BLaER1 treated with 17β-estradiol and CSF1 and Interleukin-3, amounts not matched to agents 10 nM and 100 nM (cell line): ENCODE measurements at regions not wholly inside any gene's neighbourhood (a gene's known extent, or its start where the extent isn't known, plus 50 kb on each side); places are given as distances from the start of the nearest gene placed in this dataset.
A peak's percentile ranks its signal among the peaks of the same experiment; 100 is the strongest.

Experiments used
- H3K27ac ChIP-seq, 11 experiments: shearing (Covaris generic); formaldehyde crosslinking; 2 replicates each; pipeline ENCODE4 v1.8.1; 2022
- H3K27me3 ChIP-seq, 11 experiments: shearing (Covaris generic); formaldehyde crosslinking; 2 replicates each; pipeline ENCODE4 v1.8.1; 2022
- H3K36me3 ChIP-seq, 11 experiments: shearing (Covaris generic); formaldehyde crosslinking; 2 replicates each; pipeline ENCODE4 v1.8.1; 2022
- H3K4me1 ChIP-seq, 10 experiments: shearing (Covaris generic); formaldehyde crosslinking; 2 replicates each; pipeline ENCODE4 v1.8.1; 2022
- H3K4me2 ChIP-seq, 11 experiments: shearing (Covaris generic); formaldehyde crosslinking; 2 replicates each; pipeline ENCODE4 v1.8.1; 2022
- H3K4me3 ChIP-seq, 10 experiments: shearing (Covaris generic); formaldehyde crosslinking; 2 replicates each; pipeline ENCODE4 v1.8.1; 2022
- H3K9ac ChIP-seq, 11 experiments: shearing (Covaris generic); formaldehyde crosslinking; 2 replicates each; pipeline ENCODE4 v1.8.1; 2022
- H3K9me3 ChIP-seq, 11 experiments: shearing (Covaris generic); formaldehyde crosslinking; replicated peaks in 1 of 11; 2 replicates each; pipeline ENCODE4 v1.8.1; 2022
- H4K20me1 ChIP-seq, 11 experiments: shearing (Covaris generic); formaldehyde crosslinking; 2 replicates each; pipeline ENCODE4 v1.8.1; 2022
- Cebpa-rat ChIP-seq, 11 experiments: shearing (Covaris generic); IDR thresholded peaks; 2 replicates each; pipeline ENCODE4 v1.8.1; 2022

DNA sequence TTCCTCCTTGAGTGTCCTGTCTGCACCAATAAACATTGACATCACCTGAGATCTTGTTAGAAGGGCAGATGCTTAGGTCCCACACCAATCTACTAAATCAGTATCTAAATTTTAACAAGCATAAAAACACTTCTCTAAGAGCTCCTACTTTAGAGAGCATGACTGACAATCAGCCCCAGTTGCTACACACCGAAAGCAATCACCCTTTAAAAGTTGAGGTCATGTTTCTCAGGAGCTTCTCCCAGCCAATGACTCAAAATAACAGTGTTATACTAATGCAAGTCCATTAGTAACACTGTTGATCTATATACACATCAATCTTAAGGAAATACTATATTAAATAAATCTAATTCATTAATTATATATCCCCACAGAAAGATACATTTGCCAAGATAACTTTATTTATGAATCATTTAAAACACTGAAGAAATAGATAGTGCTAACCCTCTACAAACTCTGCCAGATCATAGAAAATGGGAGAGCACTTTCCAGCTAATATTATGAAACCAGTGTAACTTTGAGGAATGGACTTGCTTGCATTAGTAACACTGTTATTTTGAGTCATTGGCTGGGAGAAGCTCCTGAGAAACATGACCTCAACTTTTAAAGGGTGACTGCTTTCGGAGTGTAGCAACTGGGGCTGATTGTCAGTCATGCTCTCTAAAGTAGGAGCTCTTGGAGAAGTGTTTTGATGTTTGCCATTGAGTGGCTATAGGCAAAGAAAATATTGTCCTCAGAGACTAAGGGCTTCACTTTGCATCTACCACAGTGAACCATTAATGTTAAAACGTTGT lies 109.8 kb upstream of the HDX start:
- no peak overlapping the region for H3K27ac ChIP-seq
- H3K27me3 ChIP-seq: peaks cover 30 to 100% (median 86%) of the 10 kb centered on the region in 11 experiments; a peak in 20 of 22 replicates
- H3K4me1 ChIP-seq: no peaks in the 10 kb centered on the region
- no peaks in the 10 kb centered on the region for H4K20me1 ChIP-seq
- H3K9ac ChIP-seq: no peak overlapping the region
- no peak for TF ChIP-seq Cebpa-rat (IDR thresholded peaks at IDR 0.05)
- H3K4me3 ChIP-seq: no peak overlapping the region
- no peaks in the 10 kb centered on the region for H3K36me3 ChIP-seq
- no peak overlapping the region for H3K4me2 ChIP-seq
- H3K9me3 ChIP-seq: peaks cover 0 to 9% (median 6%) of the 10 kb centered on the region in 11 experiments; a peak in 4 of 22 replicates

DNA sequence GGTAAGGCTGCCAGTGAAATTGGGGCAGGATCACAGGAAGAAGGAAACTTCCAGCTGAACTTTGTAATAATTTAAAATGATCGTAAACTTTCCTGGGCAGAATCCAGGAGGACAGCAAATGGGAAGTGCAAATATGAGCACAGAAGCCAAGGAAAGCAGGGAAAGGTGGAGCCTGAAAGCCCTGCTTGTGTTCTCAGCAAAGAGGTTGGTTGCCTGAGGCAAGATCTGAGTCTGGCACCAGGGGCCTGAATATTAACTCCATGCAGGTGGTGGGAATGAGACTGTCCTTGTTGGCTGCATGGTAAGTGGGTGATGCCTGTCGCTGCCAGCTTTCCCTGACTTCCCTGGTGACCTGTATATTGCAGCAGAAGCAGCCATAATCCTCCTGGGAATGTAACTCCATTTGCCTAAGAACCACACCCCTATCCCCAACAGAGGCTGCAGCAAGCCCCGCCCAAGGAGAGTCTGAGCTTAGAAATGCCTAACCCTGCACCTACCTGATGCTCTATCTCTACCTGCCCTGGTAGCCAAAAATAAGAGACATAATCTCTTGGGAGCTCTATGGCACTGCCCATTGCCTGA lies 132.0 kb upstream of the HDX start:
- H3K9me3 ChIP-seq: peaks cover 0 to 7% (median 0%) of the 10 kb centered on the region in 11 experiments; a peak in 3 of 22 replicates
- TF ChIP-seq Cebpa-rat (IDR thresholded peaks at IDR 0.05): no peak
- H3K36me3 ChIP-seq: no peaks in the 10 kb centered on the region
- no peak overlapping the region for H3K4me3 ChIP-seq
- H3K4me2 ChIP-seq: no peak overlapping the region
- peaks cover 0 to 4% (median 0%) of the 10 kb centered on the region in 11 experiments; a peak in 1 of 22 replicates for H4K20me1 ChIP-seq
- no peak overlapping the region for H3K27ac ChIP-seq
- H3K27me3 ChIP-seq: peaks cover 44 to 98% (median 86%) of the 10 kb centered on the region in 11 experiments
- H3K9ac ChIP-seq: no peak overlapping the region
- H3K4me1 ChIP-seq: peaks cover 0 to 7% (median 0%) of the 10 kb centered on the region in 10 experiments; a peak in 3 of 20 replicates

DNA sequence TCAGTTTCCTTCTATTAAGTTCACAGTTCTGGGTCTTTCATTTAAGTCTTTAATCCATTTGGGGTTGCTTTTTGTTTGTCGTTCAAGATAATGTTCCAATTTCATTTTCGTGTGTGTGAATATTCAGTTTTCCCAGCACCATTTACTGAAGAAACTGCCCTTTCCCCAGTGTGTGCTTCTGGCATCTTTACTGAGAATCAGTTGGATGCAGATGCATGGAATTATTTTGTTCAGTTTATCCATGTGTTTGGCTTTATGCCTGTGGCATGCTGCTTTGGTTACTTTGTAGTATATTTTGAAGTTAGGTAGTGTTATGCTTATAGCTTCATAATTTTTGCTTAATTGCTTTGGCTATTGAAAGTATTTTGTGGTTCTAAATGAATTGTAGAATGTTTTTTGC lies 163.8 kb upstream of the HDX start:
- no peaks in the 10 kb centered on the region for H4K20me1 ChIP-seq

DNA sequence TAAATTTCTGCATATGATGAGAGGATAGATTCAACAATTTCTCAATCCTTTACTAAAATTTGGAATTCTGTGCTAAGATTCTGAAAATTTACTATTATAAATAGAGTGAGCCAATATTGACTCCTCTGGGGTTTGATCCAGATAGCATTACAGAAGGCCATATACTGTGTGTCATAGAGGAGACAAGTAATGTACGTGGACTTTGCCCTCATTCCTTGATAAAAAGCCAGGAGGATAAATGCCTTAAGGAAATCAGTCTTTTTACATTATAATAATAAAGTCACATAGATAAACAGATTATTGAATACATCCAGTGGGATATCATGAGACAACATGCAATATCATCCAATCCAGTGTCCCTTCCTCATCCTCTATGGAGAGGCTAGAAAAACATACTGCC lies 188.0 kb upstream of the HDX start:
- Histone ChIP-seq H3K9me3 (peaks cover 0 to 7% (median 0%) of the 10 kb centered on the region in 11 experiments; a peak in 2 of 22 replicates), H4K20me1 (no peaks in the 10 kb centered on the region; a peak in 1 of 22 replicates), H3K27ac (no peak overlapping the region), H3K4me1 (peaks cover 0 to 7% (median 0%) of the 10 kb centered on the region in 10 experiments; a peak in 5 of 20 replicates), H3K4me2 (no peak overlapping the region), H3K4me3 (no peak overlapping the region), H3K27me3 (peaks cover 21 to 65% (median 45%) of the 10 kb centered on the region in 11 experiments), H3K36me3 (no peaks in the 10 kb centered on the region), H3K9ac (no peak overlapping the region)
- TF ChIP-seq Cebpa-rat (IDR thresholded peaks at IDR 0.05): no peak

More for the DNA sequence above, 163.8 kb upstream of the HDX start:
- H3K4me1 ChIP-seq: no peaks in the 10 kb centered on the region
- H3K36me3 ChIP-seq: no peaks in the 10 kb centered on the region
- H3K4me2 ChIP-seq: no peak overlapping the region
- no peak overlapping the region for H3K9ac ChIP-seq
- peaks cover 9 to 66% (median 34%) of the 10 kb centered on the region in 11 experiments; a peak in 18 of 22 replicates for H3K27me3 ChIP-seq
- no peak overlapping the region for H3K27ac ChIP-seq
- H3K4me3 ChIP-seq: no peak overlapping the region
- no peaks in the 10 kb centered on the region for H3K9me3 ChIP-seq
- no peak for TF ChIP-seq Cebpa-rat (IDR thresholded peaks at IDR 0.05)

DNA sequence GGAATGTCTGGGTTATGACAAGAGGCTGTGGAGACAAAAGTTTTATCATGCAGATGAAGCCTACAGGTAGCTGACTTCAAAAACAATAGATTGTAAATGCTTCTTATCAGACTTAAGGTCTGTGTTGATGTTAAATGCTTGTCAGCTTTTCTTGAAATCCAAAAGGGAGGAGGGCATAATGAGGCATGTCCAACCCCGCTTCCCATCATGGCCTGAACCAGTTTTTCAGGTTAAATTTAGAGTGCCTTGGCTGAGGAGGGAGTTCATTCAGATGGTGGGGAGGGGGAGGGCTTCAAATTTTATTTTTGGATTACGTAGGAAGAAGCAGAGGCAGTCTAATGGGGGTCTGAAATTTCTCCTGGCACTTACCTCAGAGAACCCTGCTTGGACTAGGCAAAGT lies 207.7 kb upstream of the HDX start:
- no peak for TF ChIP-seq Cebpa-rat (IDR thresholded peaks at IDR 0.05)
- Histone ChIP-seq H3K9ac (no peak overlapping the region), H3K36me3 (no peaks in the 10 kb centered on the region), H3K27me3 (peaks cover 97 to 100% (median 99%) of the 10 kb centered on the region in 11 experiments), H3K9me3 (no peaks in the 10 kb centered on the region; a peak in 1 of 22 replicates), H4K20me1 (no peaks in the 10 kb centered on the region; a peak in 1 of 22 replicates), H3K4me1 (peaks cover 0 to under 1% (median 0%) of the 10 kb centered on the region in 10 experiments; a peak in 1 of 20 replicates), H3K4me2 (no peak overlapping the region), H3K27ac (no peak overlapping the region), H3K4me3 (no peak overlapping the region)

DNA sequence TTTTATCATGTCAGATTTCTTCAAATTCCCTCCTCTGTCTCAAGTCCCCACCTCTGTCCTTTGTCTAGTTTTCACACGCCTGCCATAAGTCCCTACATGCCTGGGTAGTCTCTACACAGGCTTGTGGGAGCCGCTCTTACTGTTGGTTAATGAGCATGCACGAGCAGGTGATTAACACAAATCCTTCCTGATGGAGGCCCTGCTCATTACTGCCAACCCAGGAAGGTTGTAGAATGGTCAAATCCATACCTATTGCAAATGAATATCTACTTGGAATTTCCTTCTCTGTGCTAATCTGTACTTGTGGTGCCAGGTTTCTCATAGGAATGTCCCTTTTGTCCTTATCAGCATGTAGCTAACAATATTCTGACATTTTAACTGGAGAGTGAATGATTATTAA lies 208.4 kb upstream of the HDX start:
- Histone ChIP-seq H4K20me1 (no peaks in the 10 kb centered on the region; a peak in 1 of 22 replicates), H3K9ac (no peak overlapping the region), H3K4me3 (no peak overlapping the region), H3K9me3 (no peaks in the 10 kb centered on the region; a peak in 1 of 22 replicates), H3K27me3 (peaks cover 95 to 100% (median 99%) of the 10 kb centered on the region in 11 experiments), H3K4me2 (no peak overlapping the region), H3K36me3 (no peaks in the 10 kb centered on the region), H3K27ac (no peak overlapping the region), H3K4me1 (peaks cover 0 to 7% (median 0%) of the 10 kb centered on the region in 10 experiments; a peak in 4 of 20 replicates)
- no peak for TF ChIP-seq Cebpa-rat (IDR thresholded peaks at IDR 0.05)

DNA sequence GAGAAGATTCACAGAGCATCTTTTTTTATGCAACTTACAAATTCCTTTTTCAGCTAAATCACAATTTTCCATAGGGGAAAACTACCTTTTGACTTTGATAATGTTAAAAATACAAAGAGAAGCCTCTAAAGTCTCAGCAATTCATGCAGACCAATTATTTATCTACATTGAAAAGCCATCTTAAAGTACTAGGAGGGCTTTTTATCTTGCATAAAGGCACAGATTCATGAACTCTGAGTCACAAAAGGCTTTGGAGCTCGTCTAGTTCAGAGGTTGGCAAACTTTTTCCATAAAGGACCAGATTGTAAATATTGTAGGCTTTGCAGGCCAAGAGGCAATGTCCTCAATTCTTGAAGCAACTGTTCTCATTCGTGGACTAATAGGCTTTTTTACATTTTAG lies 210.4 kb upstream of the HDX start:
- Histone ChIP-seq H3K4me2 (no peak overlapping the region), H3K27me3 (peaks cover 94 to 100% (median 99%) of the 10 kb centered on the region in 11 experiments), H4K20me1 (peaks cover 0 to 1% (median 0%) of the 10 kb centered on the region in 11 experiments; a peak in 1 of 22 replicates), H3K27ac (no peak overlapping the region), H3K9ac (no peak overlapping the region), H3K36me3 (no peaks in the 10 kb centered on the region), H3K9me3 (no peaks in the 10 kb centered on the region), H3K4me1 (peaks cover 0 to 9% (median 0%) of the 10 kb centered on the region in 10 experiments; a peak in 4 of 20 replicates), H3K4me3 (no peak overlapping the region)
- TF ChIP-seq Cebpa-rat (IDR thresholded peaks at IDR 0.05): no peak

DNA sequence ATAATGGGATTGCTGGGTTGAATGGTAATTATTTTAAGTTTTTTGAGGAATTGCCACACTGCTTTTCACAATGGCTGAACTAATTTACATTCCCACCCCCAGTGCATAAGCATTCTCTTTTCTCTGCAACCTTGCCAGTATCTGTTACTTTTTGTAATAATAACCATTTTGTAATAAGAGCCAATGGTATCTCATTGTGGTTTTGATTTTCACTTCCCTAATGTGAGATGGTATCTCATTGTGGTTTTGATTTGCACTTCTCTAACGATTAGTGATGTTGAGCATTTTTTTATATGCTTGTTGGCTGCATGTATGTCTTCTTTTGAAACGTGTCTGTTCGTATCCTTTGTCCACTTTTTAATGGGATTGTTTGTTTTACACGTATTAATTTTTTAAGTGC lies 213.1 kb upstream of the HDX start:
- no peak overlapping the region for H3K9ac ChIP-seq
- no peak for TF ChIP-seq Cebpa-rat (IDR thresholded peaks at IDR 0.05)
- no peak overlapping the region for H3K27ac ChIP-seq
- H4K20me1 ChIP-seq: peaks cover 0 to 5% (median 0%) of the 10 kb centered on the region in 11 experiments; a peak in 1 of 22 replicates
- no peaks in the 10 kb centered on the region for H3K9me3 ChIP-seq
- H3K4me1 ChIP-seq: peaks cover 0 to 9% (median 0%) of the 10 kb centered on the region in 10 experiments; a peak in 4 of 20 replicates
- peaks cover 91 to 100% (median 98%) of the 10 kb centered on the region in 11 experiments for H3K27me3 ChIP-seq
- H3K4me2 ChIP-seq: peak overlapping the region in 1 of 11 experiments; percentile 2; a peak in 2 of 22 replicates
- H3K36me3 ChIP-seq: no peaks in the 10 kb centered on the region
- H3K4me3 ChIP-seq: no peak overlapping the region

DNA sequence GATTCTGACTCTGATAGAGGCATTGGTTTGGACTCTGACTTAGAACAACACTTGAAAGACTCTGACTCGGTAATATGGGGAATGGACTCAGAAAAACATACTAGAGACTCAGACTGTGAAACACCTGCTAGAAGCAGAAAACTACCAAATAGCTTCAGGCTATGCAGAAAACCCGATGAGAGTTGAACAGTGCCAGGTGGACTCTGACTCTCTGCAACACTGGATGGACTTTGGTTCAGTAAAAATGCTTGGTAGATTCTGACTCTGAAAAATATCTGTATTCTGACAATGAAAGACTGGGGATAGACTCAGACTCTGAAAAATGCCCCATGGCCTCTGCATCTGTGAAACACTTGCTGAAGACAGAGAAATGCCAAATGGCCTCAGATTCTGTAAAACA lies 215.1 kb upstream of the HDX start:
- no peak overlapping the region for H3K27ac ChIP-seq
- no peak for TF ChIP-seq Cebpa-rat (IDR thresholded peaks at IDR 0.05)

More for the DNA sequence above, 215.1 kb upstream of the HDX start:
- Histone ChIP-seq H3K4me1 (peaks cover 0 to 9% (median 0%) of the 10 kb centered on the region in 10 experiments; a peak in 4 of 20 replicates), H3K4me2 (no peak overlapping the region), H3K9ac (no peak overlapping the region), H3K27me3 (peaks cover 87 to 100% (median 97%) of the 10 kb centered on the region in 11 experiments), H3K9me3 (no peaks in the 10 kb centered on the region), H3K4me3 (no peak overlapping the region), H4K20me1 (0 out of 22 replicates have a peak, but pooled peaks cover 0 to 5% (median 0%) of the 10 kb centered on the region in 11 experiments), H3K36me3 (no peaks in the 10 kb centered on the region)
